ENCODE measurements at regions not wholly inside any gene's neighbourhood (a gene's known extent, or its start where the extent isn't known, plus 50 kb on each side); places are given as distances from the start of the nearest gene placed in this dataset.

GRCh38 chr5:96546120-96546519, 113.1 kb upstream of the PCSK1 start:
- TF ChIP-seq GATA1 (IDR thresholded peaks at IDR 0.05; ENCODE audit: low read depth, low read length): no peak
- no peak for TF ChIP-seq POLR2A (IDR thresholded peaks at IDR 0.05; ENCODE audit: low read length)

Data from erythroblast (primary cell).